ENCODE measurements at regions not wholly inside any gene's neighbourhood (a gene's known extent, or its start where the extent isn't known, plus 50 kb on each side); places are given as distances from the start of the nearest gene placed in this dataset.

GRCh38 chr18:54717673-54718407 lies 110.4 kb upstream of the RAB27B start:
- DNase-seq (ENCODE audit: low spot score), result peak; percentile 35

- DNase-seq (ENCODE audit: low spot score), result no peak
Measured at GRCh38 chr18:54718408-54718773, 109.9 kb upstream of the RAB27B start.

DNA sequence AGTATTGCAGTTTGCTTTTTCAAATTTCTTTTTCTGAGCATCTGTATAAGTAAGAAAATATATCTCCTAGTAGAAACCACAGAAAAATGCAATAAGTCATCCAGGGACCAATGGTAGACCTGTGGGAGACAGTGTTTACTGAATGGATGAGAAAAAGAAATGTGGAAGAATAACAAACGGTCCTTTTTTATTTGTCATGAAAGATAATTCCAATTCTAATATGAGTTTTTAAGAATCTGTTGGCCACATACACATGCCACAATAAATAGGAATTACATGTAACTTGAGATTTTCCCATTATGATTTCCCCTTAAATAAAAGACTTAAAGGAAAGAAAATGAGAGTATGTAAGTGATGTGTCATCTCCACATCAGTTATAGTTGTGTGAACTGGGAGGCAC lies 107.7 kb upstream of the RAB27B start:
- DNase-seq (ENCODE audit: low spot score), result no peak

- DNase-seq (ENCODE audit: low spot score), result no peak
Measured at GRCh38 chr18:54726143-54726542, 102.1 kb upstream of the RAB27B start.

GRCh38 chr18:54734059-54734458 lies 94.2 kb upstream of the RAB27B start:
- no peak for DNase-seq (ENCODE audit: low spot score)

DNA sequence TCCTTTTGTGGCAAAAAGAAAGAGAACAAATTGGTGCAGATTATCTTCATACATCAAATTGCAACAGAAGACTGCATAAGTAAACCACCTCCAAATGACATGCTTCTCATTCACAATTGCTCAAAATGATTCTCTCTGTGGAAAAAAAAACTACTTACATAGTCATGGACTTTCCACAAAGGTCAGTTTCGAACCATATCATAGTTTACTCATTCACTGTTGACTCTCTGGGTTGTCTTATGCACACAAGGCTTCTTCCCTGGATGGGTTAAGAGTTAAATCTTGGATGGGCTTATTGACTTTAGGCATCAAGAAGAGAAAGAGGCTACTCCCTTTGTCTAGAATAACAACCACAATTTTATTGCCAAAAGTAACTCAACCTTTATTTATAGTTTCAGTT lies 91.3 kb upstream of the RAB27B start:
- DNase-seq (ENCODE audit: low spot score), result no peak

- no peak for DNase-seq (ENCODE audit: low spot score)
Measured at GRCh38 chr18:54737986-54738385, 90.3 kb upstream of the RAB27B start.

GRCh38 chr18:54739476-54739875 lies 88.8 kb upstream of the RAB27B start:
- no peak for DNase-seq (ENCODE audit: low spot score)

DNA sequence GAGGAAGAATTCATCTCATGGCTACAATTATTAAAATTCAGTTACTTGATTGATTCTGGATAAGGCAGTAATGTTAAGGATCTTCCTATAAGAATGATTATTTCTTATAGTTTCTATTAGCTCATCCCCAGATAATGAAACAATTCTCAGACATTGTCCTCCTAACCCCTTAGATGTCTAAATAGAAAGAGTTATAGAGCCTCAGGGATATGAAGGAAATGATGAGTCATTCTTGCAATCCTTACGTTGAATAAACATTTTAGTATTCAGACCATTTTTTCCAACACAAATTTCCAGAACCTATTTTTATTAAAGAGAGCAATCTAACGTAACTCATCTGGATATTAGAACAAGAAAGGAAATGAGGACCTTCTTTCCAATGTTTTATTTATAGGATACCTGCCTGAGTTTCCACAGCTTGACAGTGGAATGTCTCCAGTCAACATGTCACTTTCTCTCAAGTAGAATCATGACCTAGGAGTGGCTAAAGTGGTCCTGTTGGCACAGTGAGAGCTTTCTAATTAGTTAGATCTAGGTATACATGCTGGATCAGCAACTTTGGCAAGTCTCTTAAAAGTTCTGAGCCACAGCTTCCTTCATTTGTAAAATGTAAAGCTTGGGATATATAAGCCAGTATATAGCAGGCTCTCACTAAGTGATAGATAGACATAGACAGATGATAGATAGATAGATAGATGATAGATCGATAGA lies 88.0 kb upstream of the RAB27B start:
- DNase-seq (ENCODE audit: low spot score), result no peak

DNA sequence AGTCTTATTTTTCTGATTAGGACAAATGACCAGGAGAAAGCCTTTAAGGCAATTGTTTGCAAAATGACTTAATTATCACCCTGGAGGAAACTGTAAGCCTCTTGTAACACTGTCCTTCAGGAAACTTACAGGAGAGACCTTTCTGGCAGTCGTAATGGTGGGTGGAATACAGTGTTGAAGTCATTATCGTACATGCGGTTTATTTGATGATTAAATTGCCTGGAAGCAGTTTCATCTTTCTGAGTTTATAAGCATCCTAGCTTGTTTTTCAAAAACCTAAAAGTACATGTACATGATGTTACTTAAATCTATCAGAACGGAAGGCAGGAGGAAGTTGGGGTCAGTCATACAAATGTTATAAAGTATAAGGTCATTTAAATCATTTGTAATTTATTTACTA lies 86.2 kb upstream of the RAB27B start:
- DNase-seq (ENCODE audit: low spot score), result no peak

DNA sequence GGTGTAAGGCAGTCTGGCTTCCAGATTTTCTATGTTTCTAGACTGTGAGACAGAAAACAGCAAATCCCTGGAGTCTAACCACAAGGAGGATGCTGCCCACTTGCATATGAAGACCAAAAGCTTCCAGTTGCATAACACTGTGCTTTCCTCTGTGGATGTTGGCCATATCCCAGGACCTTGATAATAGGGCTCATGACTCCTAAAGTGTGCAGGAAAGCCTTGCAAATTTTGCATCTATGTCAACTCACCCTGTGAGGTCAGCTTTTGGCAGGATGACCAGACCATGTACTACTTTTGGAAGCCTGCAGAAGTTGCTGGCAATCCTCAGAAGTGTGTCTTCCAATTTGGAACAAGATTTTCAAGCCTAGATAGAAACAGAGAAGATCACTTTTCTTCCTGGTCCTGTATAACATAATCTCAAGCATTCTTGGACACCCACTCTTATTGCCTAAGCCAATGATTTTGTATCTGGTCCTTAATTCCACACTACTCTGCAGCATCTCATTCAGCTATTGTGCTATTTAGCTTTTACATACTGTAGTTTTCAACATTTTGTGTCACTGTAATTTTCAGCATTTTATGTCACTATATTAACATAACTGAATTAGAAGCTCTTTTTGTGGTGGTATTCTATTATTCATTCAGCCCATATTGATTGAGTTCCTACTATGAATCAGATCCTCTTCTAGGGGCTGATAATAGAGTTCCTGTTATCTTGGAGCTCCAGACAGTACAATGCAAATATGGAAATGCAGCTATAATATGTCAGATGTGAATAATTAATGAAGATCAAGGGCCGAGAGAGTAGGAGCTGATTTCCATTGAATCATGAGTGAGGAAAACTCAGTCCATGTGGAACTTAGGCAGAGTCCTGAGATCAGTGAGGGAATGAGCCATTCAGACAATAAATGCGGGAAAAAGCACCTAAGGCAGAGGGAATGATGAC lies 85.3 kb upstream of the RAB27B start:
- DNase-seq (ENCODE audit: low spot score), result no peak

GRCh38 chr18:54743605-54743995 lies 84.7 kb upstream of the RAB27B start:
- no peak for DNase-seq (ENCODE audit: low spot score)

DNA sequence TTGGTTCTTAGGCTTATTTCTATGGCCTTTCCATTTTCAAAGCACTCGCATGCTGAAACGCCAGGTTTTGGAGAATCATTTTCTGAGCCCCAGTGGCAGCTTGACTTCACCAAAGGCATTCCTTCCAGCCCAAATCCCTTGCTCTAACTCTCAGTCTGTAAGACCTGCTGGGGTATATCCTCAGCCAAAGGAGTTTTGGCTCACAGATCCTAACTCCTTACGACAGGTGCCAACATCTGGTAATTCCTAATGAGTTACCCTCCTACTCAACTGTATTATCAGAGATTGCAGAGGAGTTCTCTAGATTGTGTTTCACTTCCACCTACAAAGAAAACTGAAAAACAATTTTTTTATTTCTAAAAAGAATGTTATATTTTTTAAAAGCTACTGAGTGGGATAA lies 79.0 kb upstream of the RAB27B start:
- no peak for DNase-seq (ENCODE audit: low spot score)

DNA sequence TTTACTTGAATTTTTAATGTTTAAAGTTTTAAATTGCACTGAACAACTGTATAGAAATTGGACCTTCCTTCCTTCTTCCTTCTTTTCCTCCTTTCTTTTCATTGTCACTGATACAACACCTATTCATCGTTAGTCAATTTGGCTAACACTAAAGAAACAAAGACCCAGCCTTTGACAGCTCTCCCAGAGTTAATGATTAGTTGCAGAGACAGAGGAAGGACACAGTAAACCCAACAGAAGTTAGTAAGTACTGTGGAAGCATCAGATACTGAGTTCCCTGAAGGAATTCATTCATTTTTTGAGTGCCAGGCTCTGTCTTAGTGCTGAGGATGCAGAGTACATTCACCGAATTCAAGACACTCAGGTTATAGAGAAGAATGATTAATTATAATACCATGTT lies 77.9 kb upstream of the RAB27B start:
- DNase-seq (ENCODE audit: low spot score), result no peak

GRCh38 chr18:54752185-54752584 lies 76.1 kb upstream of the RAB27B start:
- no peak for DNase-seq (ENCODE audit: low spot score)

- DNase-seq (ENCODE audit: low spot score), result no peak
Measured at GRCh38 chr18:54755456-54755855, 72.8 kb upstream of the RAB27B start.

- DNase-seq (ENCODE audit: low spot score), result no peak
Measured at GRCh38 chr18:54762386-54762785, 65.9 kb upstream of the RAB27B start.

GRCh38 chr18:54764786-54765185 lies 63.5 kb upstream of the RAB27B start:
- no peak for DNase-seq (ENCODE audit: low spot score)

- no peak for DNase-seq (ENCODE audit: low spot score)
Measured at GRCh38 chr18:54765636-54766375, 62.5 kb upstream of the RAB27B start.

GRCh38 chr18:54766634-54767033 lies 61.6 kb upstream of the RAB27B start:
- DNase-seq (ENCODE audit: low spot score), result no peak

- no peak for DNase-seq (ENCODE audit: low spot score)
Measured at GRCh38 chr18:54767098-54767497, 61.2 kb upstream of the RAB27B start.
